ENCODE measurements at regions not wholly inside any gene's neighbourhood (a gene's known extent, or its start where the extent isn't known, plus 50 kb on each side); places are given as distances from the start of the nearest gene placed in this dataset.

- TF ChIP-seq EZH2 (IDR thresholded peaks at IDR 0.05; ENCODE audit: borderline replicate concordance, low read depth, low read length, poor library complexity, severe bottlenecking) (no peak), CTCF (conservative IDR thresholded peaks at IDR 0.05; ENCODE audit: low read depth, low read length) (no peak)
These were observed 185.8 kb upstream of the C11orf87 start for GRCh38 chr11:109236188-109236587.

Data from A673 (cell line).